Common myeloid progenitor, CD34-positive (primary cell): ENCODE measurements at regions not wholly inside any gene's neighbourhood (a gene's known extent, or its start where the extent isn't known, plus 50 kb on each side); places are given as distances from the start of the nearest gene placed in this dataset.
A peak's percentile ranks its signal among the peaks of the same experiment; 100 is the strongest.
"Not testable (repeated sequence)": the region's sequence is repeated elsewhere in the genome, so short reads cannot be mapped to it uniquely, and the experiment has no call there.

Experiments used
- CTCF ChIA-PET: fragments of 350-600 bp; sonication (Branson Sonifier 250); formaldehyde crosslinking; loops from one replicate; lab custom pipeline; 2021; ENCODE audit warnings: antibody characterized with exemption; lab: Charles Lee
- POLR2A ChIA-PET: fragments of 350-600 bp; sonication (Branson Sonifier 250); formaldehyde crosslinking; loops from one replicate; lab custom pipeline; 2021; ENCODE audit warnings: antibody characterized with exemption; lab: Charles Lee
- DNase-seq, 3 donors: peaks; one replicate each; pipeline versions ENCODE4 v3.0.0 to v3.0.0-alpha.2; 2013
- H3K27ac ChIP-seq, 2 experiments: 1 replicate in 1 of 2; 2 replicates in 1 of 2; pipeline ENCODE4 v1.7.0; 2013; ENCODE audit warnings: inconsistent platforms in 2 of 2, low read length in 2 of 2, mild to moderate bottlenecking in 2 of 2, low read depth in 1 of 2, moderate library complexity in 1 of 2; ENCODE audit not compliant: severe bottlenecking in 2 of 2, insufficient read depth in 1 of 2, poor library complexity in 1 of 2
- H3K27me3 ChIP-seq, 5 experiments: replicated peaks in 2 of 5; 1 replicate in 3 of 5; 2 replicates in 2 of 5; pipeline versions ENCODE4 v1.6.1 to v1.7.0; 2013; ENCODE audit warnings: low read length in 4 of 5, mild to moderate bottlenecking in 2 of 5, moderate library complexity in 2 of 5, inconsistent platforms in 1 of 5; ENCODE audit not compliant: insufficient read depth in 5 of 5, control insufficient read depth in 4 of 5
- H3K36me3 ChIP-seq, 4 experiments: 1 replicate in 2 of 4; 2 replicates in 2 of 4; pipeline versions ENCODE4 v1.6.1 to v1.7.0; 2013; ENCODE audit warnings: low read length in 3 of 4, control low read depth in 1 of 4, mild to moderate bottlenecking in 1 of 4; ENCODE audit not compliant: control insufficient read depth in 4 of 4, insufficient read depth in 4 of 4
- H3K4me1 ChIP-seq, 4 experiments: 1 replicate in 3 of 4; 2 replicates in 1 of 4; pipeline versions ENCODE4 v1.6.1 to v1.7.1; 2013; ENCODE audit warnings: low read length in 3 of 4, mild to moderate bottlenecking in 3 of 4, control low read depth in 1 of 4, inconsistent platforms in 1 of 4, moderate library complexity in 1 of 4; ENCODE audit not compliant: control insufficient read depth in 4 of 4, insufficient read depth in 4 of 4; ENCODE audit errors: control extremely low read depth in 1 of 4
- H3K4me3 ChIP-seq, 7 experiments: 1 replicate in 4 of 7; 2 replicates in 3 of 7; pipeline versions ENCODE4 v1.5.1 to v1.7.0; 2013; ENCODE audit warnings: mild to moderate bottlenecking in 7 of 7, low read length in 6 of 7, moderate library complexity in 6 of 7, inconsistent platforms in 2 of 7, low read depth in 2 of 7, control low read depth in 1 of 7; ENCODE audit not compliant: insufficient read depth in 4 of 7, control insufficient read depth in 1 of 7; ENCODE audit errors: extremely low read depth in 1 of 7
- H3K9me3 ChIP-seq, 5 experiments: 1 replicate in 4 of 5; 2 replicates in 1 of 5; pipeline versions ENCODE4 v1.6.1 to v1.7.1; 2013; ENCODE audit warnings: low read length in 4 of 5, mild to moderate bottlenecking in 2 of 5, inconsistent platforms in 1 of 5, low read depth in 1 of 5, moderate library complexity in 1 of 5; ENCODE audit not compliant: control insufficient read depth in 4 of 5, insufficient read depth in 2 of 5; ENCODE audit errors: control extremely low read depth in 1 of 5
- WGBS: methylation state at CpG from one replicate; pipeline ENCODE4 v1.1.5; 2013; ENCODE audit not compliant: insufficient coverage; 5-methylcytosine and 5-hydroxymethylcytosine counted together

- WGBS, result no CpG with 5 or more reads among the region's 1 CpG
- CTCF ChIA-PET, POLR2A ChIA-PET: not testable (repeated sequence)
Observed at GRCh38 chr3:150320971-150321370, 87.1 kb upstream of the TSC22D2 start.

GRCh38 chr3:150319900-150320299, 88.2 kb upstream of the TSC22D2 start:
- CTCF ChIA-PET, result no interaction called here
- H3K36me3 ChIP-seq, result no peaks in the 10 kb centered on the region
- POLR2A ChIA-PET, result no interaction called here
- H3K4me1 ChIP-seq, result peaks cover 0 to under 1% (median 0%) of the 10 kb centered on the region in 4 experiments
- H3K27ac ChIP-seq, result no peak overlapping the region
- no peak for DNase-seq
- no peak overlapping the region for H3K4me3 ChIP-seq
- no peaks in the 10 kb centered on the region for H3K9me3 ChIP-seq
- H3K27me3 ChIP-seq, result no peaks in the 10 kb centered on the region

More at GRCh38 chr3:150320971-150321370, 87.1 kb upstream of the TSC22D2 start:
- not testable (repeated sequence) for H3K9me3 ChIP-seq, H3K36me3 ChIP-seq, H3K4me1 ChIP-seq, H3K27ac ChIP-seq, H3K4me3 ChIP-seq, H3K27me3 ChIP-seq, DNase-seq

- Histone ChIP-seq H3K4me1 (peaks cover 0 to 2% (median 0%) of the 10 kb centered on the region in 4 experiments), H3K36me3 (no peaks in the 10 kb centered on the region), H3K9me3 (no peaks in the 10 kb centered on the region), H3K4me3 (no peak overlapping the region), H3K27me3 (no peaks in the 10 kb centered on the region), H3K27ac (no peak overlapping the region)
- CTCF ChIA-PET, result no interaction called here
- WGBS, result no CpG with 5 or more reads among the region's 2 CpGs
- POLR2A ChIA-PET, result no interaction called here
- no peak for DNase-seq
Observed at GRCh38 chr3:150317469-150317868, 90.6 kb upstream of the TSC22D2 start.

- H3K36me3 ChIP-seq, result no peaks in the 10 kb centered on the region
- no peak overlapping the region for H3K4me3 ChIP-seq
- ChIA-PET CTCF (interaction anchor here (0.8 to 2.1 kb wide), 5 partner anchors 9 to 31 kb away, joined by 3 to 6 read pairs (median 5); no protein-coding TSS in a partner anchor), POLR2A (no interaction called here)
- H3K4me1 ChIP-seq, result peaks cover 0 to 2% (median 0%) of the 10 kb centered on the region in 4 experiments
- DNase-seq, result no peak
- H3K27ac ChIP-seq, result no peak overlapping the region
- no peaks in the 10 kb centered on the region for H3K9me3 ChIP-seq
- no peaks in the 10 kb centered on the region for H3K27me3 ChIP-seq
- WGBS, result 79% methylated on average over 1 of the region's 1 CpG
Observed at GRCh38 chr3:150315721-150316120, 92.4 kb upstream of the TSC22D2 start.

- H3K4me1 ChIP-seq, result peaks cover 0 to 2% (median 0%) of the 10 kb centered on the region in 4 experiments
- no peaks in the 10 kb centered on the region for H3K36me3 ChIP-seq
- peak overlapping the region in 1 of 7 experiments; percentile 34 for H3K4me3 ChIP-seq
- CTCF ChIA-PET, result interaction anchor here (0.7 to 2.1 kb wide), 6 partner anchors 10 to 94 kb away, joined by 3 to 6 read pairs (median 4); no protein-coding TSS in a partner anchor
- no peaks in the 10 kb centered on the region for H3K9me3 ChIP-seq
- no peaks in the 10 kb centered on the region for H3K27me3 ChIP-seq
- 55% methylated on average over 4 of the region's 5 CpGs for WGBS
- POLR2A ChIA-PET, result no interaction called here
- peak; percentile 46 to 59 (median 59) for DNase-seq
- no peak overlapping the region for H3K27ac ChIP-seq
Observed at GRCh38 chr3:150314248-150315004, 93.7 kb upstream of the TSC22D2 start.

- Histone ChIP-seq H3K36me3 (no peaks in the 10 kb centered on the region), H3K27ac (no peak overlapping the region), H3K9me3 (no peaks in the 10 kb centered on the region), H3K4me1 (peaks cover 0 to 2% (median 0%) of the 10 kb centered on the region in 4 experiments), H3K27me3 (no peaks in the 10 kb centered on the region), H3K4me3 (no peak overlapping the region)
- ChIA-PET POLR2A (no interaction called here), CTCF (interaction anchor here (1.0 to 2.7 kb wide), 3 partner anchors 13 to 27 kb away, joined by 3 to 15 read pairs (median 5); no protein-coding TSS in a partner anchor)
- WGBS, result no CpG with 5 or more reads among the region's 1 CpG
- DNase-seq, result no peak
Observed at GRCh38 chr3:150312018-150312657, 96.0 kb upstream of the TSC22D2 start.

- Histone ChIP-seq H3K27me3 (no peaks in the 10 kb centered on the region), H3K4me3 (no peak overlapping the region), H3K9me3 (no peaks in the 10 kb centered on the region), H3K36me3 (no peaks in the 10 kb centered on the region), H3K27ac (no peak overlapping the region), H3K4me1 (peaks cover 0 to 2% (median 0%) of the 10 kb centered on the region in 4 experiments)
- DNase-seq, result no peak
- ChIA-PET CTCF (interaction anchor here (1.9 to 2.7 kb wide), 2 partner anchors 14 to 26 kb away, joined by 5 to 15 read pairs; no protein-coding TSS in a partner anchor), POLR2A (interaction anchor here (0.6 kb wide), 1 partner anchor 162 kb away, joined by 3 read pairs; no protein-coding TSS in a partner anchor)
- WGBS, result 100% methylated on average over 1 of the region's 1 CpG
Observed at GRCh38 chr3:150311156-150311555, 96.9 kb upstream of the TSC22D2 start.
